ENCODE measurements at regions not wholly inside any gene's neighbourhood (a gene's known extent, or its start where the extent isn't known, plus 50 kb on each side); places are given as distances from the start of the nearest gene placed in this dataset.

GRCh38 chr4:66606215-66606614 is 935.9 kb upstream of the EPHA5 start (continued):
- TF ChIP-seq NFIC (IDR thresholded peaks at IDR 0.05; ENCODE audit: borderline replicate concordance) (no peak), USF2 (IDR thresholded peaks at IDR 0.05; ENCODE audit: borderline replicate concordance, low read depth, low read length) (no peak), TCF12 (IDR thresholded peaks at IDR 0.05) (no peak), RXRA (IDR thresholded peaks at IDR 0.05; ENCODE audit: borderline replicate concordance, low read depth) (no peak), CHD2 (IDR thresholded peaks at IDR 0.05; ENCODE audit: low read length, partially characterized antibody) (no peak), JUND (IDR thresholded peaks at IDR 0.05) (no peak), EZH2phosphoT487 (IDR thresholded peaks at IDR 0.05; ENCODE audit: borderline replicate concordance, low read depth) (no peak), POLR2AphosphoS5 (IDR thresholded peaks at IDR 0.05; ENCODE audit: low read depth, low read length) (no peak)

DNA sequence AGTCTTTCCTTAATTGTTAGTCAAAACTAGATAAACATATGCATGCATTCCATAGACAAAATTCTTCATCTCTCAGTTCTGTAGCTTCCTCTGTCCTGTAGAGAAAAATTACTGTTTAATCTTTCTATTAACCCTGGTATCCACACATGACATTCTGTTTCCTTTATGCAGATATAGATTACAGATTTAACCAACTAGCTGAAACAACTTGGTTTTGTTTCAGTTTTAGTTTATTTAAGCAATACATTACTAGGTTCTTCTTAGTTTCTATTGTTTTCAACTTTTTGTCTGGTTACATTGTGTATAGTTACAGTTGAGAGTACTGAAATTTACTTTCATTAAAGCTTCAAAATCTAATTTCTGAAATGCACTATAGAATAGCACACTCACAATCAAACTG is 933.9 kb upstream of the EPHA5 start:
- Histone ChIP-seq H3K27me3 (ENCODE audit: insufficient read depth) (no peaks in the 10 kb centered on the region), H3K4me2 (no peak overlapping the region)
- CTCF ChIA-PET: interaction anchor here (0.9 kb wide), 1 partner anchor 10 kb away, joined by 4 read pairs; no protein-coding TSS in a partner anchor

More for the DNA sequence above, 933.9 kb upstream of the EPHA5 start:
- no peaks in the 10 kb centered on the region for H3K9me3 ChIP-seq
- no peaks in the 10 kb centered on the region for H4K20me1 ChIP-seq (ENCODE audit: insufficient read depth)
- no peak for DNase-seq
- H3K27ac ChIP-seq (ENCODE audit: low read depth in 2 of 2, low read length in 1 of 2): no peak overlapping the region
- no peaks in the 10 kb centered on the region for H3K4me1 ChIP-seq (ENCODE audit: control insufficient read depth in 1 of 2, insufficient read depth in 2 of 2, low read depth in 1 of 2, low read length in 1 of 2)
- H3K36me3 ChIP-seq (replicated peaks in 1 of 2; ENCODE audit: control insufficient read depth in 1 of 2, insufficient read depth in 2 of 2, low read length in 1 of 2): no peaks in the 10 kb centered on the region
- no peak overlapping the region for H2AFZ ChIP-seq (ENCODE audit: low read depth)
- peaks cover 3% of the 10 kb centered on the region; the same call in 1 of the 2 replicates for H3K9me2 ChIP-seq
- no peaks in the 10 kb centered on the region for H3F3A ChIP-seq (replicated peaks; ENCODE audit: insufficient read depth)
- H3K79me2 ChIP-seq (ENCODE audit: insufficient read depth): no peaks in the 10 kb centered on the region
- TF ChIP-seq RFX5 (IDR thresholded peaks at IDR 0.05; ENCODE audit: low read length): no peak
- TF ChIP-seq GABPA (IDR thresholded peaks at IDR 0.05; ENCODE audit: low read depth): no peak
- no peak for TF ChIP-seq TCF12 (IDR thresholded peaks at IDR 0.05)
- no peak for TF ChIP-seq RXRA (IDR thresholded peaks at IDR 0.05; ENCODE audit: borderline replicate concordance, low read depth)
- TF ChIP-seq YY1 (IDR thresholded peaks at IDR 0.05; ENCODE audit: low read depth): no peak
- no peak for TF ChIP-seq POLR2AphosphoS5 (IDR thresholded peaks at IDR 0.05; ENCODE audit: low read depth, low read length)
- TF ChIP-seq ELF1 (IDR thresholded peaks at IDR 0.05): no peak
- no peak for TF ChIP-seq EZH2phosphoT487 (IDR thresholded peaks at IDR 0.05; ENCODE audit: borderline replicate concordance, low read depth)
- TF ChIP-seq CTCF (IDR thresholded peaks at IDR 0.05): no peak
- TF ChIP-seq IRF3 (IDR thresholded peaks at IDR 0.05; ENCODE audit: low read depth, low read length): no peak
- TF ChIP-seq RCOR1 (IDR thresholded peaks at IDR 0.05; ENCODE audit: low read length): no peak
- no peak overlapping the region for H3K4me3 ChIP-seq (ENCODE audit: low read depth in 2 of 2, low read length in 1 of 2)
- POLR2A ChIA-PET: no interaction called here
- no peak overlapping the region for H3K9ac ChIP-seq

Measured in SK-N-SH (cell line).